Trophoblast cell (in vitro differentiated cells and primary cell): ENCODE measurements at regions not wholly inside any gene's neighbourhood (a gene's known extent, or its start where the extent isn't known, plus 50 kb on each side); places are given as distances from the start of the nearest gene placed in this dataset.

Experiments
- DNase-seq, 2 donors: peaks; one replicate each; pipeline ENCODE4 v3.0.0-alpha.2; 2016
- H2AFZ ChIP-seq: 2 replicates; pipeline ENCODE4 v1.6.1; 2013; ENCODE audit warnings: low read length, moderate library complexity, mild to moderate bottlenecking; ENCODE audit not compliant: insufficient read depth, poor library complexity
- H2AK5ac ChIP-seq: 2 replicates; pipeline ENCODE4 v1.6.1; 2013; ENCODE audit warnings: mild to moderate bottlenecking, low read length
- H2BK120ac ChIP-seq: 2 replicates; pipeline ENCODE4 v1.6.1; 2013; ENCODE audit warnings: low read length, mild to moderate bottlenecking, moderate library complexity; ENCODE audit not compliant: insufficient read depth, poor library complexity
- H2BK12ac ChIP-seq: 2 replicates; pipeline ENCODE4 v1.6.1; 2013; ENCODE audit warnings: mild to moderate bottlenecking, low read length, moderate library complexity
- H2BK5ac ChIP-seq: 2 replicates; pipeline ENCODE4 v1.6.1; 2013; ENCODE audit warnings: low read length, low read depth, moderate library complexity, mild to moderate bottlenecking; ENCODE audit not compliant: poor library complexity
- H3K14ac ChIP-seq: 2 replicates; pipeline ENCODE4 v1.6.1; 2013; ENCODE audit warnings: mild to moderate bottlenecking, low read length
- H3K18ac ChIP-seq: 2 replicates; pipeline ENCODE4 v1.6.1; 2013; ENCODE audit warnings: mild to moderate bottlenecking, low read length
- H3K23ac ChIP-seq: 2 replicates; pipeline ENCODE4 v1.6.1; 2013; ENCODE audit warnings: low read length
- H3K27ac ChIP-seq: 2 replicates; pipeline ENCODE4 v1.5.1; 2013; ENCODE audit warnings: low read depth, mild to moderate bottlenecking, inconsistent platforms, low read length, moderate library complexity
- H3K27me3 ChIP-seq: 2 replicates; pipeline ENCODE4 v1.6.1; 2013; ENCODE audit warnings: inconsistent platforms, mild to moderate bottlenecking, low read length, moderate library complexity; ENCODE audit not compliant: insufficient read depth
- H3K36me3 ChIP-seq, 2 experiments: 1 replicate in 1 of 2; 2 replicates in 1 of 2; pipeline ENCODE4 v1.6.1; 2013; ENCODE audit warnings: low read length in 2 of 2, mild to moderate bottlenecking in 2 of 2, moderate library complexity in 1 of 2; ENCODE audit not compliant: insufficient read depth in 2 of 2, control insufficient read depth in 1 of 2
- H3K4ac ChIP-seq: 2 replicates; pipeline ENCODE4 v1.6.1; 2013; ENCODE audit warnings: low read depth, mild to moderate bottlenecking, low read length, moderate library complexity
- H3K4me1 ChIP-seq, 2 experiments: 1 replicate in 1 of 2; 2 replicates in 1 of 2; pipeline ENCODE4 v1.6.1; 2013; ENCODE audit warnings: low read length in 2 of 2, mild to moderate bottlenecking in 2 of 2, moderate library complexity in 1 of 2; ENCODE audit not compliant: insufficient read depth in 2 of 2, control insufficient read depth in 1 of 2
- H3K4me2 ChIP-seq: 2 replicates; pipeline ENCODE4 v1.6.1; 2013; ENCODE audit warnings: inconsistent platforms, mild to moderate bottlenecking, low read length, moderate library complexity
- H3K4me3 ChIP-seq: 2 replicates; pipeline ENCODE4 v1.5.1; 2013; ENCODE audit warnings: mild to moderate bottlenecking, low read depth, low read length, inconsistent platforms
- H3K79me1 ChIP-seq: one replicate; pipeline ENCODE4 v1.6.1; 2013; ENCODE audit warnings: low read length
- H3K79me2 ChIP-seq: 2 replicates; pipeline ENCODE4 v1.6.1; 2013; ENCODE audit warnings: low read length, mild to moderate bottlenecking; ENCODE audit not compliant: control insufficient read depth, insufficient read depth, poor library complexity
- H3K9ac ChIP-seq: 2 replicates; pipeline ENCODE4 v1.6.1; 2013; ENCODE audit warnings: mild to moderate bottlenecking, low read length
- H3K9me3 ChIP-seq: 2 replicates; pipeline ENCODE4 v1.6.1; 2013; ENCODE audit warnings: low read depth, mild to moderate bottlenecking, control low read depth, inconsistent platforms, low read length; ENCODE audit not compliant: insufficient read depth
- H4K12ac ChIP-seq: 2 replicates; pipeline ENCODE4 v1.6.1; 2013; ENCODE audit warnings: low read depth, mild to moderate bottlenecking, low read length, moderate library complexity
- H4K8ac ChIP-seq: 2 replicates; pipeline ENCODE4 v1.6.1; 2013; ENCODE audit warnings: low read depth, mild to moderate bottlenecking, low read length, moderate library complexity
- H4K91ac ChIP-seq: one replicate; pipeline ENCODE4 v1.6.1; 2013; ENCODE audit warnings: low read depth, mild to moderate bottlenecking, low read length, moderate library complexity
- WGBS: extraction: QIAGEN DNeasy Blood & Tissue Kit; methylation state at CpG from one replicate; pipeline ENCODE4 v1.1.7; 2013; ENCODE audit warnings: missing lambda C conversion rate; ENCODE audit not compliant: insufficient read length, insufficient coverage; ENCODE audit errors: extremely low coverage; 5-methylcytosine and 5-hydroxymethylcytosine counted together

DNA sequence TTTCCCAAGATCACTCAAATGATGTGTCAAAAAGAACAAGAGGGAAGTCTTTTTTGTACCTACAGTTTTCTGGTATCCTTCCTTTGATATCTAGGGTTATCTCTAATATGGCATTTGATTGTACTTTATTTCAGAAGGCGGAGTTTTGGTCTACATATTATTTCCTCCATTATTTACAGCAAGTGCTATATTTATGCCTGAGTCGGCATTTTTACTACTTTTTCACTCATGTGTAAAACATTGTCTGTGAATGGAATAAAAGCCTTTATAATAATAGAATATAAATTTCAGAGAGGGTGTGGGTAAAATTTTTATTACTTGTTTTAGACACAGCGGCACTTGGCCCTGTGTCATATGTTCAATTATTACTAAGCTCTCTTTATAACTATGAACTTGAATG is 398.4 kb downstream of the BCKDHB start:
- H3K9ac ChIP-seq, result no peak overlapping the region
- no peak overlapping the region for H2BK120ac ChIP-seq
- H3K27ac ChIP-seq, result no peak overlapping the region
- no peaks in the 10 kb centered on the region for H3K79me2 ChIP-seq
- no peak overlapping the region for H2AFZ ChIP-seq
- H2AK5ac ChIP-seq, result no peak overlapping the region
- no peak overlapping the region for H2BK12ac ChIP-seq
- no peak overlapping the region for H2BK5ac ChIP-seq
- H3K4ac ChIP-seq, result no peak overlapping the region
- H3K4me1 ChIP-seq, result no peaks in the 10 kb centered on the region
- H3K27me3 ChIP-seq, result no peaks in the 10 kb centered on the region
- no peak overlapping the region for H3K14ac ChIP-seq
- no peak overlapping the region for H3K4me2 ChIP-seq
- WGBS, result no CpG with 5 or more reads among the region's 3 CpGs
- H3K18ac ChIP-seq, result no peak overlapping the region
- DNase-seq, result no peak
- H3K23ac ChIP-seq, result no peak overlapping the region
- no peaks in the 10 kb centered on the region for H3K36me3 ChIP-seq
- no peak overlapping the region for H4K8ac ChIP-seq
- no peak overlapping the region for H4K12ac ChIP-seq
- no peaks in the 10 kb centered on the region for H3K9me3 ChIP-seq
- no peak overlapping the region for H4K91ac ChIP-seq
- H3K4me3 ChIP-seq, result no peak overlapping the region
- no peaks in the 10 kb centered on the region for H3K79me1 ChIP-seq

DNA sequence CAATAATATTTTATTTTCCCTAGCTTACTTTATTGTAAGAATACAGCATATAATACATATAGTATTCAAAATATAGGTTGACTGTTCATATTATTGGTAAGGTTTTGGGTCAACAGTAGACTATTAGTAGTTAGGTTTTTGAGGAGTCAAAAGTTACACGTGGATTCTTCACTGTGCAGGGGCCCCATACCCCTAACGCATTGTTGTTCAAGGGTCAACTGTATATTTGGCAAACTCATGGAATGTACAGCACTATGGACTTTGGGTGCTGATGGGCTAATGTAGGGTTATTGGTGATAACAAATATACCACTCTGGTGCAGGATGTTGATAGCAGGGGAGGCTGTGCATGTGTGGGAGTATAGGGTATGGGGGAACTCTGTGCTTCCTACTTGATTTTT is 397.2 kb downstream of the BCKDHB start:
- Histone ChIP-seq H3K36me3 (no peaks in the 10 kb centered on the region), H3K27ac (no peak overlapping the region), H3K79me1 (no peaks in the 10 kb centered on the region), H3K9ac (no peak overlapping the region), H3K4me3 (no peak overlapping the region), H2AFZ (no peak overlapping the region), H4K12ac (no peak overlapping the region), H3K23ac (no peak overlapping the region), H2AK5ac (no peak overlapping the region), H3K14ac (no peak overlapping the region), H4K8ac (no peak overlapping the region), H4K91ac (no peak overlapping the region), H3K9me3 (no peaks in the 10 kb centered on the region), H3K4me2 (no peak overlapping the region), H2BK5ac (no peak overlapping the region), H2BK12ac (no peak overlapping the region), H3K27me3 (no peaks in the 10 kb centered on the region), H3K4ac (no peak overlapping the region), H3K79me2 (no peaks in the 10 kb centered on the region), H3K18ac (no peak overlapping the region), H3K4me1 (no peaks in the 10 kb centered on the region), H2BK120ac (no peak overlapping the region)
- DNase-seq, result no peak
- WGBS, result no CpG with 5 or more reads among the region's 2 CpGs

DNA sequence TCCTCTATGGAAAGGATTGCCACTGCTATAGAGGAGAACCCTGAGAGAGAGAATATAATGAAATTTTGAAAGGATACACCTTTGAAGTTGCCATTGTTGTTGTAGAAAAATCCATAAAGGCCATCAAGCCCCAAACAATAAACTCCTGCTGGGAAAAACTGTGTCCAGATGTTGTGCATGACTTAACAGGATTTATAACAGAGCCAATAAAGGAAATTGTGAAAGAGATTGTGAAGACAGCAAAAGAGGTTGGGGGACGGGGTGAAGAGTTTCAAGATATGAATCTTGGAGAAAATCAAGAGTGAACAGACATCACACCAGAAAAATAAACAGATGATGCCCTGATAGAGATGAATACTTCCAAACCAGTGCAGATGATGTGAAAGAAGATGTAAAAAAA is 396.4 kb downstream of the BCKDHB start:
- Histone ChIP-seq H3K27ac (no peak overlapping the region), H2AFZ (no peak overlapping the region), H4K91ac (no peak overlapping the region), H3K79me1 (no peaks in the 10 kb centered on the region), H4K8ac (no peak overlapping the region), H3K9me3 (no peaks in the 10 kb centered on the region), H3K9ac (no peak overlapping the region), H3K79me2 (no peaks in the 10 kb centered on the region), H3K27me3 (no peaks in the 10 kb centered on the region), H3K4me1 (no peaks in the 10 kb centered on the region), H3K23ac (no peak overlapping the region), H3K18ac (no peak overlapping the region), H2BK12ac (no peak overlapping the region), H3K4me3 (no peak overlapping the region), H2AK5ac (no peak overlapping the region), H4K12ac (no peak overlapping the region), H3K4me2 (no peak overlapping the region), H2BK120ac (no peak overlapping the region), H2BK5ac (no peak overlapping the region), H3K14ac (no peak overlapping the region), H3K36me3 (no peaks in the 10 kb centered on the region), H3K4ac (no peak overlapping the region)
- DNase-seq, result no peak
- no CpG with 5 or more reads among the region's 1 CpG for WGBS

DNA sequence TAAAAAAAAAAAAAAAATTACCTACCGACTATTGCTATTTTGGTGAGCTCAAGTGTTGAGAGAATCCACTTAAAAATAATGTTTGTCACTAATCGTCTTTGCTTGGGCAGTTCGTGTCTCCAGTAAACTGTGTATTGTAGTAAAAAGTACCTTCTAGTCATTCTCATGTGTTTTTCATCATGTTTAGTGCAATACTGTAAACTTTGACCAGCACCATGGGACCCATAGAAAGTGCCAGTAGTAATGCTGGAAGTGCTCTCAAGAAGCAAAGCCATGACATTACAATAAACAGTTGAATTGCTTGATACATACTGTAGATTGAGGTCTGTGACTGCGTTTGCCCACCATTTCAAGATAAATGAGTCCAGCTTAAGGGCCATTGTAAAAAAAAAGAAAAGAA is 395.2 kb downstream of the BCKDHB start:
- H3K23ac ChIP-seq, result no peak overlapping the region
- H3K4ac ChIP-seq, result no peak overlapping the region
- H3K4me3 ChIP-seq, result no peak overlapping the region
- no peak for DNase-seq
- no peak overlapping the region for H2BK12ac ChIP-seq
- no peaks in the 10 kb centered on the region for H3K36me3 ChIP-seq
- no peak overlapping the region for H4K8ac ChIP-seq
- no CpG with 5 or more reads among the region's 4 CpGs for WGBS
- no peak overlapping the region for H2BK5ac ChIP-seq
- H3K27me3 ChIP-seq, result no peaks in the 10 kb centered on the region
- H2BK120ac ChIP-seq, result no peak overlapping the region
- no peak overlapping the region for H4K12ac ChIP-seq
- no peak overlapping the region for H3K4me2 ChIP-seq
- no peaks in the 10 kb centered on the region for H3K4me1 ChIP-seq
- H3K27ac ChIP-seq, result no peak overlapping the region
- H2AFZ ChIP-seq, result no peak overlapping the region
- H3K9me3 ChIP-seq, result no peaks in the 10 kb centered on the region
- no peak overlapping the region for H3K9ac ChIP-seq
- no peak overlapping the region for H4K91ac ChIP-seq
- no peak overlapping the region for H3K18ac ChIP-seq
- no peak overlapping the region for H3K14ac ChIP-seq
- H2AK5ac ChIP-seq, result no peak overlapping the region
- H3K79me1 ChIP-seq, result no peaks in the 10 kb centered on the region
- no peaks in the 10 kb centered on the region for H3K79me2 ChIP-seq
